C1 segment of cervical spinal cord (tissue), 14 donors: ENCODE measurements at regions not wholly inside any gene's neighbourhood (a gene's known extent, or its start where the extent isn't known, plus 50 kb on each side); places are given as distances from the start of the nearest gene placed in this dataset.

Source experiments
- DNase-seq, 14 donors: peaks; one replicate each; lab custom pipeline; 2025; lab: John Stamatoyannopoulos, UW

- no peak for DNase-seq
Observed at GRCh38 chr1:69510026-69510425, 57.7 kb upstream of the LRRC7 start.

- no peak for DNase-seq
Observed at GRCh38 chr1:69511426-69512192, 56.1 kb upstream of the LRRC7 start.

- no peak for DNase-seq
Observed at GRCh38 chr1:69513601-69514000, 54.1 kb upstream of the LRRC7 start.
